Dendritic cell treated with granulocyte-macrophage colony-stimulating factor and Interleukin-4, amounts not matched to agents 40 ng/mL and 50 ng/mL, for 4 days (primary cell): ENCODE measurements at regions not wholly inside any gene's neighbourhood (a gene's known extent, or its start where the extent isn't known, plus 50 kb on each side); places are given as distances from the start of the nearest gene placed in this dataset.
"Not testable (repeated sequence)": the region's sequence is repeated elsewhere in the genome, so short reads cannot be mapped to it uniquely, and the experiment has no call there.

Experiments used
- H3K27ac Mint-ChIP-seq: one replicate; pipeline ENCODE4 v1.8.0; 2022; ENCODE audit warnings: mild to moderate bottlenecking, mixed read lengths
- H3K27me3 Mint-ChIP-seq: one replicate; pipeline ENCODE4 v1.8.0; 2022; ENCODE audit warnings: mild to moderate bottlenecking, mixed read lengths
- H3K36me3 Mint-ChIP-seq: one replicate; pipeline ENCODE4 v1.8.0; 2022; ENCODE audit warnings: low read depth, mixed read lengths
- H3K4me1 Mint-ChIP-seq: one replicate; pipeline ENCODE4 v1.8.0; 2022; ENCODE audit warnings: low read depth, mixed read lengths
- H3K4me3 Mint-ChIP-seq: one replicate; pipeline ENCODE4 v1.8.0; 2022; ENCODE audit warnings: mild to moderate bottlenecking, moderate library complexity, mixed read lengths
- H3K9me3 Mint-ChIP-seq: one replicate; pipeline ENCODE4 v1.8.0; 2022; ENCODE audit warnings: mixed read lengths
- intact Hi-C: fragments of 100-400 bp; cut with micrococcal nuclease; formaldehyde crosslinking; loops from one replicate; pipeline ENCODE4 v1.15.0; 2022

DNA sequence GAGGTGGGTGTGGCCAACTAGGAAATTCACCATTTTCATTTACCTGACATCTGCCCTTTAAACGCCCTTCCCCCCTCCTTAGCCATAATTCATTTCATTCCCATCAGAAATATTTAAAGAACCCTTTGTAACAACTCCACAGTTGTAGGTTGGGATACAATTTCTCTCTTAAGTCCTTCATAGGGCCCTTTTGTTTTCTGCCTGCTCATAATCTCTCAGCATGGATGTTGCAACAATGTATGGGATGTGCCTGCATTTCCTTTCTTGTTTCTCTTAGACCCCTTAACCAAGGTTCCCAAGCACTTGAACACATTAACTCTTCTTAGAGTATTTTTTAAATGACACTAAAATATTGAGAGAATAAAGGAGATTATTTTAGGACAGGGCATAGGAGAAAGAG is 51.7 kb upstream of the MYO10 start:
- no peak overlapping the region for H3K27ac Mint-ChIP-seq
- no peak overlapping the region for H3K4me3 Mint-ChIP-seq
- H3K9me3 Mint-ChIP-seq, result no peaks in the 10 kb centered on the region
- H3K4me1 Mint-ChIP-seq, result no peaks in the 10 kb centered on the region
- H3K36me3 Mint-ChIP-seq, result no peaks in the 10 kb centered on the region
- H3K27me3 Mint-ChIP-seq, result peaks cover 15% of the 10 kb centered on the region
- intact Hi-C loops, result no loop called here

- H3K9me3 Mint-ChIP-seq, intact Hi-C loops, H3K4me3 Mint-ChIP-seq, H3K27ac Mint-ChIP-seq, H3K36me3 Mint-ChIP-seq, H3K4me1 Mint-ChIP-seq: not testable (repeated sequence)
- H3K27me3 Mint-ChIP-seq, result peaks cover 28% of the 10 kb centered on the region
These were observed 54.9 kb upstream of the MYO10 start for GRCh38 chr5:16990817-16991520.

DNA sequence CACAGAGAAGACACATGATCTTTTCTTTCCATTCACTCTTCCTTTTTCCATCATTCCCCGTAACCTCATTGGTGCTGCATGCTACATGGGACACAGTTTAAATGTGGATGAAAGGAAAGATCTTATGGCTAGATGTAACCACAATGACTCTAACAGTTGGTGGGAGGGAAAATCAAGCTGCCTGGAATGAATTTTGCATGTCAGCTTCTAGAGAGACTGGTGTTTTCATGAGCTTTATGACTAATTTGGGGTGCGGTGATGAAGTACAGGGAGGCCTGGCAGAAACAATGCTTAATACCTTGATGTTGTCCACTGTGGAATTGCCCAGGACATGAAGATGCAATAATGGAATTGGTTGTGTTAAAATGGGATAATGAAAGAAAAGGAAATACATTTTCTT is 55.9 kb upstream of the MYO10 start:
- Mint-ChIP-seq H3K27me3 (peaks cover 27% of the 10 kb centered on the region), H3K27ac (no peak overlapping the region), H3K4me3 (no peak overlapping the region), H3K4me1 (no peaks in the 10 kb centered on the region), H3K36me3 (no peaks in the 10 kb centered on the region), H3K9me3 (no peaks in the 10 kb centered on the region)
- intact Hi-C loops, result no loop called here

GRCh38 chr5:16992444-16992843 is 56.4 kb upstream of the MYO10 start:
- H3K9me3 Mint-ChIP-seq, result no peaks in the 10 kb centered on the region
- no peak overlapping the region for H3K4me3 Mint-ChIP-seq
- no peaks in the 10 kb centered on the region for H3K36me3 Mint-ChIP-seq

GRCh38 chr5:16994565-16994964 is 58.5 kb upstream of the MYO10 start:
- intact Hi-C loops, result no loop called here

More at GRCh38 chr5:16992444-16992843, 56.4 kb upstream of the MYO10 start:
- Mint-ChIP-seq H3K27me3 (peaks cover 27% of the 10 kb centered on the region), H3K27ac (no peak overlapping the region), H3K4me1 (no peaks in the 10 kb centered on the region)
- intact Hi-C loops, result no loop called here

DNA sequence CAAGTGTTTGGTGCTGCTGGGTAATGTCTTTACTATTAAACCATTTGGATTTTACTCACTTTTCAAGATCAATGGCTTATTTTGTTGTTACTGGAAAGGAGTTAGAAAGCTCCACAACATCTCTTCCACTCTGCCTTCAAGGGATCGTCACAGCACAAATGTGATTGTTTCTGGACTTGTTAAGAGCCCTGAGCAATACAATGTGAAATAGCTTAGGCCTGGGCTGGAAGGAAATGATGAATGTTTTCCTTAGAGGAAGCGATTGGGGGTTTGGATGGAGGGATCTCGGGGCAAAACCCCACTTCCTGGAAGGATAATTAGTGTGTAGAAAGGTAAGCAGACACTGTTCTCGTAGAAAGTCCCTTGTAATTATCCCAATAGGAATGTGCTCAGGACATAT is 59.3 kb upstream of the MYO10 start:
- H3K27ac Mint-ChIP-seq, result no peak overlapping the region
- H3K4me3 Mint-ChIP-seq, result no peak overlapping the region
- H3K27me3 Mint-ChIP-seq, result peaks cover 23% of the 10 kb centered on the region
- H3K4me1 Mint-ChIP-seq, result no peaks in the 10 kb centered on the region
- no peaks in the 10 kb centered on the region for H3K36me3 Mint-ChIP-seq
- intact Hi-C loops, result no loop called here
- H3K9me3 Mint-ChIP-seq, result no peaks in the 10 kb centered on the region

More at GRCh38 chr5:16994565-16994964, 58.5 kb upstream of the MYO10 start:
- no peaks in the 10 kb centered on the region for H3K36me3 Mint-ChIP-seq
- no peak overlapping the region for H3K4me3 Mint-ChIP-seq
- no peak overlapping the region for H3K27ac Mint-ChIP-seq
- no peaks in the 10 kb centered on the region for H3K9me3 Mint-ChIP-seq
- peaks cover 27% of the 10 kb centered on the region for H3K27me3 Mint-ChIP-seq
- H3K4me1 Mint-ChIP-seq, result no peaks in the 10 kb centered on the region

DNA sequence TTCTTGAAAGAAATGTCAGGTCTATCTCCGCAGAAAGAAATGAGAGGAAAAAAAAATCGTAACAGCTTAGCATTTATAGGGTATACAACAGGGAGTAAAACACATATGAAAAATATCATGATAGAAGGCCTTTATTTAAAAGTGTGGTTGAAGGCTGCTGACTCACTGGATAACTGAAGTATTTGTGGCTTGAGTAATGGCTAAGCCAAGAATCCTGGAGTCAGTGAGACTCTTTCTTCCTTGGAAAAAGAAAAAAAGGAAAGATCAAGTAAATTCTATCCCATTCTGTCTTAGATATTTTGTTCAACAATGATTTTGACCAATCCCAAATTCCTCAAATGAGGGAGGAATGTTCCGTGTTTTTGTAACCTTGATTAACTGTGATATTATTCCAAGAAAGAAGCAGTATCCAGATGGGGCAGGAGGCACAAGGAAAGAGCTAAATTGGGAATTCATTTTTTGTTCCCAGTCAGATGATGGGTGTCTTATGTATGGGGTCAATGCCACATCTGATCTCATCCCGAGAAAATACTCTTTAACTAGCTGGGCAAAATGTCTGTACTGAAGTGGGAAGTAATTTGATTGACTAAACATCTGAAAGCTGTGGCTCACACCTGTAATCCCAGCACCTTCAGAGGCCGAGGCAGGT is 64.3 kb upstream of the MYO10 start:
- Mint-ChIP-seq H3K4me1 (no peaks in the 10 kb centered on the region), H3K27me3 (peaks cover under 1% of the 10 kb centered on the region), H3K4me3 (no peak overlapping the region), H3K27ac (no peak overlapping the region), H3K36me3 (no peaks in the 10 kb centered on the region), H3K9me3 (no peaks in the 10 kb centered on the region)
- intact Hi-C loops, result no loop called here

GRCh38 chr5:17001428-17001827 is 65.3 kb upstream of the MYO10 start:
- Mint-ChIP-seq H3K27me3 (no peaks in the 10 kb centered on the region), H3K4me3 (no peak overlapping the region), H3K36me3 (no peaks in the 10 kb centered on the region), H3K27ac (no peak overlapping the region), H3K9me3 (no peaks in the 10 kb centered on the region), H3K4me1 (no peaks in the 10 kb centered on the region)
- intact Hi-C loops, result no loop called here

DNA sequence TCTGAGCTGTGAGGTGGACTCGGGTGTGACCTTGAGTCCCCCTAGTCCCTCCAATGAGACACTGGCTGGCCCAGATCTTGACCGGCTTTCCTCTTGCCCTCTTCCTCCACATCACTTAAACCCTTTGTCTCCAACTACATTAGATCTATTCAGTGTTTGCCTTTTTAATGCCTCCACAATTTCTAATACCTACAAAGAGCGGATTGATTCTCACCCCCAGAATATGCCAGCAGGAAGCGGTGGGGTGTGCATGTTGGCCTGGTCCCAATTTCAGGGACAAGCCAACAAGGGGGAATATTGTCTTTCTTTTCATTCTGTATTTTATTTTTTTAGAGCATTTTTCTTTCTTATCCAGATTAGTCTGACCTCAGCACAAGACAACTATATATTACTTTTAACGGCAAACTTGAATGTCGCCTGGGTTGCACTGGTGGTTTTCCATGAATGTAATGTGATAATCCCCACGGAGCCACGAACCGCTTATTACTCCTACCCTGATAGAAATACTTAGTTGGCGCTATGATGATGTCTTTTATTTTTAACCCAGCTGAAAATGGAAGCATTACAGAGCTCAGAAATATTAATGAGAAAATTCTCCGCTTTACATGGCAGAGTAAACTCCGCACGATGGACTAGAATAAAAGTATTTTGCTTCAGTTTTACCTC is 68.5 kb upstream of the MYO10 start:
- Mint-ChIP-seq H3K9me3 (no peaks in the 10 kb centered on the region), H3K27me3 (no peaks in the 10 kb centered on the region), H3K4me1 (no peaks in the 10 kb centered on the region), H3K27ac (no peak overlapping the region), H3K36me3 (no peaks in the 10 kb centered on the region), H3K4me3 (no peak overlapping the region)
- intact Hi-C loops, result no loop called here

DNA sequence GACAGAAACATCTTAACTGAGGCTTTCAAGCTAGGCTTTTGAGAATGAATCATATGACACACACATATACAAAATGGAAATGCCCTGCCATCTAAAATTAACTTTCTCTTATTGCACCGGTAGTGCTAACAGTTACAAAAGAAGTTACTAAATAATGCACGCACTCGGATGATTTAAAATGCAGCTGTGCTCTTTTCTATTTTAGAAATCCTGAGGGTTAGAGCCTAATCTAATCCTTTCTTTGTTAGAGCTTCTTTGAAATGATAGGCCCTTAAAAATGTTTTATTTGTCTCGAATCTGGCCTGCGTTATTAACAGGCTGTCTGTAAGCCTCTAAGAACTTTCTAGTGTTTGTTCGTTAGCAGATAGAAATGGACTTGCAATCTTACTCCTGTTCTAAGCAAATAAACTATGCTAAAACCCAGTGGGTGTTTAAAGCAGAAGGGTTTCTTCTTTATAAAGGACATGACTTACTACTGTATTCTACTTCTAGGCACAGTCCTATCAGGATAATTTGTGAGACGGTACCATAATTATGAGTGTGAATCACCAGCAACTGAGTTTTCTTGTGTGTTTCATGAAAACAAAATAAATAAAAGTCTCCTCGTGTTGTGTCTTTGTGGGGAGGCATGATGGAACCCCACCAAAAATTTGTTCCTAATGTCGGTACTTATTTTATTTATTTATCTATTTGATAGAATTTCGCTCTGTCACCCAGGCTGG is 69.2 kb upstream of the MYO10 start:
- Mint-ChIP-seq H3K4me3 (no peak overlapping the region), H3K9me3 (no peaks in the 10 kb centered on the region), H3K27ac (no peak overlapping the region), H3K4me1 (no peaks in the 10 kb centered on the region), H3K27me3 (no peaks in the 10 kb centered on the region), H3K36me3 (no peaks in the 10 kb centered on the region)
- intact Hi-C loops, result no loop called here

- H3K9me3 Mint-ChIP-seq, result no peaks in the 10 kb centered on the region
- no peak overlapping the region for H3K27ac Mint-ChIP-seq
- no peak overlapping the region for H3K4me3 Mint-ChIP-seq
- peaks cover 5% of the 10 kb centered on the region for H3K4me1 Mint-ChIP-seq
- intact Hi-C loops, result no loop called here
- H3K27me3 Mint-ChIP-seq, result peaks cover 2% of the 10 kb centered on the region
- no peaks in the 10 kb centered on the region for H3K36me3 Mint-ChIP-seq
These were observed 76.2 kb upstream of the MYO10 start for GRCh38 chr5:17012289-17012688.

- intact Hi-C loops, result no loop called here
These were observed 78.6 kb upstream of the MYO10 start for GRCh38 chr5:17014686-17015085.

GRCh38 chr5:17018871-17019270 is 82.8 kb upstream of the MYO10 start:
- no peak overlapping the region for H3K27ac Mint-ChIP-seq
- H3K36me3 Mint-ChIP-seq, result no peaks in the 10 kb centered on the region
- peaks cover 2% of the 10 kb centered on the region for H3K27me3 Mint-ChIP-seq
- no peaks in the 10 kb centered on the region for H3K9me3 Mint-ChIP-seq
- intact Hi-C loops, result no loop called here
- H3K4me1 Mint-ChIP-seq, result no peaks in the 10 kb centered on the region
- no peak overlapping the region for H3K4me3 Mint-ChIP-seq

More at GRCh38 chr5:17014686-17015085, 78.6 kb upstream of the MYO10 start:
- Mint-ChIP-seq H3K27ac (no peak overlapping the region), H3K4me1 (peaks cover 5% of the 10 kb centered on the region), H3K36me3 (no peaks in the 10 kb centered on the region), H3K4me3 (no peak overlapping the region), H3K9me3 (no peaks in the 10 kb centered on the region), H3K27me3 (peaks cover 2% of the 10 kb centered on the region)

GRCh38 chr5:17019324-17019723 is 83.2 kb upstream of the MYO10 start:
- intact Hi-C loops, result no loop called here
- Mint-ChIP-seq H3K9me3 (no peaks in the 10 kb centered on the region), H3K4me3 (no peak overlapping the region), H3K27ac (no peak overlapping the region), H3K27me3 (peaks cover 2% of the 10 kb centered on the region), H3K36me3 (no peaks in the 10 kb centered on the region), H3K4me1 (no peaks in the 10 kb centered on the region)
